K562 (cell line): ENCODE measurements at regions not wholly inside any gene's neighbourhood (a gene's known extent, or its start where the extent isn't known, plus 50 kb on each side); places are given as distances from the start of the nearest gene placed in this dataset.

Source experiments
- ATAC-seq: fragments of 200-7000 bp; cut with Tn5 transposase; 3 replicates; pipeline ENCODE4 v1.9.1; 2020; ENCODE audit warnings: moderate library complexity
- BruUV-seq: library from RNA; stranded (reverse); fragments of 400-500 nt; replicated peaks from 2 replicates; lab custom pipeline; 2021; lab: Mats Ljungman, UMichigan
- CTCF ChIA-PET: fragments of 300-600 bp; formaldehyde crosslinking; extraction: SDS; loops from one replicate; lab custom pipeline; 2021; ENCODE audit warnings: low intra/inter-chr PET ratio; lab: Yijun Ruan, JAX
- POLR2A ChIA-PET: fragments of 300-600, 350-650 bp; sonication (Branson Sonifier 250); formaldehyde crosslinking; extraction: SDS; loops from one replicate; lab custom pipeline; 2021; ENCODE audit warnings: antibody characterized with exemption, inconsistent platforms; lab: Yijun Ruan, JAX
- DNase-seq, 4 experiments: peaks; one replicate each; pipeline versions ENCODE4 v3.0.0 to v3.0.0-alpha.2; 2011 to 2018; ENCODE audit warnings: low spot score in 3 of 4, mixed read lengths in 3 of 4; ENCODE audit errors: extremely low read depth in 1 of 4
- FAIRE-seq: peaks from 2 replicates; lab custom pipeline; 2011; peaks lifted over from hg19 to GRCh38; lab: Jason Lieb, UNC
- H2AFZ ChIP-seq: 2 replicates; pipeline ENCODE4 v1.6.0; 2011; ENCODE audit warnings: low read depth, low read length, control low read depth, inconsistent platforms
- H3K27ac ChIP-seq: fragments of 200-600 bp; 3 replicates; pipeline ENCODE4 v1.8.0; 2011; ENCODE audit warnings: low read depth, mild to moderate bottlenecking, control low read depth, inconsistent platforms, low read length, moderate library complexity, mixed read lengths; ENCODE audit errors: extremely low read depth
- H3K27me3 ChIP-seq, 2 experiments: fragments of 300-600 bp in 1 of 2; 2 replicates in 1 of 2; 3 replicates in 1 of 2; pipeline versions ENCODE4 v1.6.0 to v1.8.0; 2011; ENCODE audit warnings: inconsistent platforms in 2 of 2, low read length in 2 of 2, mild to moderate bottlenecking in 1 of 2, mixed read lengths in 1 of 2, moderate library complexity in 1 of 2; ENCODE audit not compliant: control insufficient read depth in 2 of 2, insufficient read depth in 2 of 2
- H3K36me3 ChIP-seq: fragments of 300-600 bp; 3 replicates; pipeline ENCODE4 v1.8.0; 2011; ENCODE audit warnings: mild to moderate bottlenecking, low read length, inconsistent platforms; ENCODE audit not compliant: control insufficient read depth, insufficient read depth
- H3K4me1 ChIP-seq, 2 experiments: fragments of 200-600 bp in 1 of 2; replicated peaks in 1 of 2; 2 replicates in 1 of 2; 3 replicates in 1 of 2; pipeline versions ENCODE4 v1.5.1 to v1.8.0; 2011; ENCODE audit warnings: inconsistent platforms in 2 of 2, low read length in 2 of 2, mild to moderate bottlenecking in 1 of 2, mixed read lengths in 1 of 2, moderate library complexity in 1 of 2; ENCODE audit not compliant: control insufficient read depth in 2 of 2, insufficient read depth in 2 of 2
- H3K4me2 ChIP-seq: 2 replicates; pipeline ENCODE4 v1.6.1; 2011; ENCODE audit warnings: low read length, control low read depth, inconsistent platforms, mixed read lengths; ENCODE audit not compliant: insufficient read depth
- H3K4me3 ChIP-seq: fragments of 200-600 bp; sonication (generic), shearing (Covaris generic); 2 replicates; pipeline ENCODE4 v1.5.1; 2016; ENCODE audit warnings: control low read depth, inconsistent platforms
- H3K79me2 ChIP-seq: fragments of 200-600 bp; 3 replicates; pipeline ENCODE4 v1.8.0; 2011; ENCODE audit warnings: low read length, inconsistent platforms; ENCODE audit not compliant: control insufficient read depth, insufficient read depth
- H3K9ac ChIP-seq, 2 experiments: 2 replicates each; pipeline versions ENCODE4 v1.6.0 to v1.6.1; 2011; ENCODE audit warnings: low read depth in 2 of 2, low read length in 2 of 2, control low read depth in 1 of 2, inconsistent platforms in 1 of 2, mild to moderate bottlenecking in 1 of 2, mixed read lengths in 1 of 2; ENCODE audit not compliant: insufficient read depth in 1 of 2
- H3K9me1 ChIP-seq: one replicate; pipeline ENCODE4 v1.6.0; 2011; ENCODE audit warnings: inconsistent platforms, mild to moderate bottlenecking, low read length, moderate library complexity; ENCODE audit not compliant: control insufficient read depth, insufficient read depth
- H3K9me3 ChIP-seq: replicated peaks from 2 replicates; pipeline ENCODE4 v1.5.1; 2011; ENCODE audit warnings: low read depth, low read length, inconsistent platforms; ENCODE audit not compliant: control insufficient read depth, insufficient read depth
- H4K20me1 ChIP-seq: replicated peaks from 2 replicates; pipeline ENCODE4 v1.6.1; 2011; ENCODE audit warnings: low read length, inconsistent platforms, mixed read lengths; ENCODE audit not compliant: control insufficient read depth, insufficient read depth
- BCL6 ChIP-seq: fragments of 250-450 bp; sonication (Bioruptor Pico); IDR thresholded peaks from 2 replicates; pipeline ENCODE4 v1.4.0; 2020
- E2F3 ChIP-seq: fragments of 250-450 bp; sonication (Bioruptor Pico); IDR thresholded peaks from 2 replicates; pipeline ENCODE4 v1.4.0; 2020; ENCODE audit warnings: mild to moderate bottlenecking
- EP300 ChIP-seq: IDR thresholded peaks from 2 replicates; pipeline ENCODE4 v1.6.1; 2012; ENCODE audit warnings: low read length, improper control_type of control experiment
- ERF ChIP-seq: fragments of 450-650 bp; formaldehyde crosslinking; IDR thresholded peaks from 2 replicates; pipeline ENCODE4 v1.4.0; 2020; ENCODE audit warnings: mild to moderate bottlenecking, mixed read lengths
- FOXK2 ChIP-seq, 2 experiments: fragments of 450-650 bp; IDR thresholded peaks in 1 of 2; conservative IDR thresholded peaks in 1 of 2; 2 replicates each; pipeline ENCODE4 v1.6.1; 2016; ENCODE audit warnings: low read depth in 2 of 2, mild to moderate bottlenecking in 1 of 2
- HOXB6 ChIP-seq: fragments of 250-450 bp; sonication (Bioruptor Pico); IDR thresholded peaks from 2 replicates; pipeline ENCODE4 v1.5.1; 2022; ENCODE audit warnings: mild to moderate bottlenecking, borderline replicate concordance
- L3MBTL2 ChIP-seq: fragments of 450-650 bp; IDR thresholded peaks from 2 replicates; pipeline ENCODE4 v1.6.1; 2016; ENCODE audit warnings: mild to moderate bottlenecking, moderate library complexity
- MCM7 ChIP-seq, 2 experiments: fragments of 450-650 bp; IDR thresholded peaks; 2 replicates each; pipeline ENCODE4 v1.6.1; 2016 to 2018
- PHF20 ChIP-seq: fragments of 450-650 bp; IDR thresholded peaks from 2 replicates; pipeline ENCODE4 v1.6.1; 2018; ENCODE audit not compliant: partially characterized antibody
- RB1 ChIP-seq: fragments of 450-650 bp; IDR thresholded peaks from 2 replicates; pipeline ENCODE4 v1.6.1; 2017; ENCODE audit warnings: low read depth, mild to moderate bottlenecking
- RCOR1 ChIP-seq, 2 experiments: IDR thresholded peaks; 2 replicates each; pipeline ENCODE4 v1.6.1; 2012; ENCODE audit warnings: low read depth in 2 of 2, low read length in 2 of 2, borderline replicate concordance in 1 of 2, improper control_type of control experiment in 1 of 2
- TOE1 ChIP-seq, 2 experiments: fragments of 450-650 bp in 1 of 2; sonication (generic) in 1 of 2; formaldehyde crosslinking in 1 of 2; IDR thresholded peaks; 2 replicates each; pipeline versions ENCODE4 v1.7.1 to v1.8.0; 2016 to 2022; ENCODE audit warnings: borderline replicate concordance in 2 of 2, mild to moderate bottlenecking in 2 of 2, antibody characterized with exemption in 1 of 2, inconsistent platforms in 1 of 2, low read depth in 1 of 2, missing genetic modification reagents in 1 of 2, moderate library complexity in 1 of 2
- ZNF184 ChIP-seq: sonication (generic); formaldehyde crosslinking; IDR thresholded peaks from 2 replicates; pipeline ENCODE4 v1.5.0; 2020; ENCODE audit warnings: missing genetic modification reagents
- ZNF224 ChIP-seq: sonication (generic); formaldehyde crosslinking; IDR thresholded peaks from 2 replicates; pipeline ENCODE4 v1.8.0; 2022; ENCODE audit warnings: mild to moderate bottlenecking, missing genetic modification reagents
- ZNF324 ChIP-seq: fragments of 250-450 bp; sonication (Bioruptor Pico); IDR thresholded peaks from 2 replicates; pipeline ENCODE4 v1.4.0; 2020; ENCODE audit warnings: mild to moderate bottlenecking
- ZNF695 ChIP-seq: fragments of 450-650 bp; formaldehyde crosslinking; IDR thresholded peaks from 2 replicates; pipeline ENCODE4 v1.4.0; 2020; ENCODE audit warnings: mild to moderate bottlenecking, moderate library complexity
- WGBS: fragments of 100-300 bp; shearing (Covaris generic); methylation state at CpG from one replicate; pipeline ENCODE4 v1.1.6; 2016; ENCODE audit warnings: low coverage, mixed read lengths; ENCODE audit not compliant: insufficient coverage; ENCODE audit errors: missing lambda C conversion rate; 5-methylcytosine and 5-hydroxymethylcytosine counted together
- in situ Hi-C: fragments of 300-500 bp; cut with MboI; formaldehyde crosslinking; loops from 4 replicates; pipeline ENCODE4 v1.15.0; 2018; ENCODE audit warnings: inconsistent platforms, mixed read lengths
- intact Hi-C: fragments of 100-400 bp; cut with micrococcal nuclease; formaldehyde crosslinking; loops from 2 replicates; pipeline ENCODE4 v1.14.2; 2022
- TF ChIP-seq, protein P1 (sequence below): fragments of 250-450 bp; sonication (Bioruptor Pico); IDR thresholded peaks from 2 replicates; pipeline ENCODE4 v1.5.0; 2020; ENCODE audit warnings: mild to moderate bottlenecking, borderline replicate concordance
- TF ChIP-seq, protein P2 (sequence below): sonication (generic); formaldehyde crosslinking; IDR thresholded peaks from 2 replicates; pipeline ENCODE4 v1.8.0; 2022; ENCODE audit warnings: missing genetic modification reagents, mild to moderate bottlenecking, borderline replicate concordance

DNA sequence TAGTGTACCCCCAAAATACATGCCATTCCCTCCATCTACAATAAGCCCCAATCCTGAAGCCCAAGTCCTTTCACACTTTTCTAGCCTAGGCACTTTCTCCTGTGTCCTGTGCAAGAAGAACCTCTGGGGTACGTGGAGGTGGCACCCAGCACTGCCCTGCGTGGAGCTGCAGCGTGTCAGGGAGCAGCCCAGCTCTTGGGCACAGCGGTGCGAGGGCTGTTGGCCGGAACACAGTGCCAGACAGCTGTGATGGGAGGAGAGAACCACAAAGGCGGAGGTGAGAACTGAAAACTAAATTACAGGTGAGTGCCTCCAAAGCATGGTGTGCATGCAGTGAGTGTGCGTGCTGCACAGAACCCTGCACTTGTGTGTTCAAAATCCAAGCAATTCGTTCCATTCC is 621.3 kb upstream of the ADARB2 start (continued):
- TF ChIP-seq E2F3 (CRISPR knock-in tag) = no peak
- no peak for TF ChIP-seq L3MBTL2
- TF ChIP-seq RCOR1 (IDR thresholded peaks at IDR 0.05; ENCODE audit: borderline replicate concordance in 1 of 2, low read depth in 2 of 2, low read length in 2 of 2) = no peak
- TF ChIP-seq MCM7 (IDR thresholded peaks at IDR 0.05) = no peak

DNA sequence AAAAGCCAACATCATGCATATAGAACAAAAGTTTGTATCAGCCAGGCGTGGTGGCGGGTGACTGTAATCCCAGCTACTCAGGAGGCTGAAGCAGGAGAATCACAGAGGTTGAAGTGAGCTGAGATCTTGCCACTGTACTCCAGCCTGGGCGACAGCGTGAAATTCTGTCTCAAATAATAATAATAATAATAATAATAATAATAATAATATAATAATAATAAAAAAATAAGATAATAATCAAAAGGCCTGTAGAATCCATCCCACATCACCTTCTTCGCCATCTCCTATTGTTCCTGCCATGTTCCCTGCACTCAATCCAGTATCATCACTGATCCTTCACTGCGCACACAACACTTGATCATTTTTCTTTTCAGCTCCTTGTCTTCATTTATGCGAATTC is 619.3 kb upstream of the ADARB2 start:
- no peaks in the 10 kb centered on the region for H3K9me1 ChIP-seq
- no peaks in the 10 kb centered on the region for H3K79me2 ChIP-seq
- no peak overlapping the region for H3K4me2 ChIP-seq
- in situ Hi-C loops (no loop called here), intact Hi-C loops (no loop called here)
- no peak for DNase-seq
- no peak for FAIRE-seq
- no TSS peak for BruUV-seq
- no peak overlapping the region for H3K4me3 ChIP-seq
- H3K9me3 ChIP-seq = no peaks in the 10 kb centered on the region
- no peaks in the 10 kb centered on the region for H3K36me3 ChIP-seq
- WGBS = 4% methylated on average over 7 of the region's 7 CpGs
- ChIA-PET POLR2A (interaction anchor here (0.9 kb wide), 1 partner anchor 10 kb away, joined by 3 read pairs; no protein-coding TSS in a partner anchor), CTCF (no interaction called here)
- H3K27ac ChIP-seq = no peak overlapping the region
- H3K27me3 ChIP-seq = peaks cover 0 to under 1% of the 10 kb centered on the region in 2 experiments; a peak in 1 of 5 replicates
- ATAC-seq = no peak
- H2AFZ ChIP-seq = no peak overlapping the region
- H3K9ac ChIP-seq = no peak overlapping the region
- H4K20me1 ChIP-seq = no peaks in the 10 kb centered on the region
- H3K4me1 ChIP-seq = no peaks in the 10 kb centered on the region
- TF ChIP-seq EP300 = no peak
- TF ChIP-seq ZNF224 (CRISPR knock-in tag) = no peak
- TF ChIP-seq TOE1 (IDR thresholded peaks at IDR 0.05; ENCODE audit: borderline replicate concordance) = no peak
- no peak for TF ChIP-seq TOE1 (CRISPR knock-in tag; IDR thresholded peaks at IDR 0.05; ENCODE audit: borderline replicate concordance, low read depth)
- no peak for TF ChIP-seq FOXK2 (conservative IDR thresholded peaks at IDR 0.05 in 1 of 2, IDR thresholded peaks at IDR 0.05 in 1 of 2; ENCODE audit: low read depth in 2 of 2)
- TF ChIP-seq ERF = no peak
- TF ChIP-seq, protein P1, sequence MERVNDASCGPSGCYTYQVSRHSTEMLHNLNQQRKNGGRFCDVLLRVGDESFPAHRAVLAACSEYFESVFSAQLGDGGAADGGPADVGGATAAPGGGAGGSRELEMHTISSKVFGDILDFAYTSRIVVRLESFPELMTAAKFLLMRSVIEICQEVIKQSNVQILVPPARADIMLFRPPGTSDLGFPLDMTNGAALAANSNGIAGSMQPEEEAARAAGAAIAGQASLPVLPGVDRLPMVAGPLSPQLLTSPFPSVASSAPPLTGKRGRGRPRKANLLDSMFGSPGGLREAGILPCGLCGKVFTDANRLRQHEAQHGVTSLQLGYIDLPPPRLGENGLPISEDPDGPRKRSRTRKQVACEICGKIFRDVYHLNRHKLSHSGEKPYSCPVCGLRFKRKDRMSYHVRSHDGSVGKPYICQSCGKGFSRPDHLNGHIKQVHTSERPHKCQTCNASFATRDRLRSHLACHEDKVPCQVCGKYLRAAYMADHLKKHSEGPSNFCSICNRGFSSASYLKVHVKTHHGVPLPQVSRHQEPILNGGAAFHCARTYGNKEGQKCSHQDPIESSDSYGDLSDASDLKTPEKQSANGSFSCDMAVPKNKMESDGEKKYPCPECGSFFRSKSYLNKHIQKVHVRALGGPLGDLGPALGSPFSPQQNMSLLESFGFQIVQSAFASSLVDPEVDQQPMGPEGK = no peak
- TF ChIP-seq, protein P2, sequence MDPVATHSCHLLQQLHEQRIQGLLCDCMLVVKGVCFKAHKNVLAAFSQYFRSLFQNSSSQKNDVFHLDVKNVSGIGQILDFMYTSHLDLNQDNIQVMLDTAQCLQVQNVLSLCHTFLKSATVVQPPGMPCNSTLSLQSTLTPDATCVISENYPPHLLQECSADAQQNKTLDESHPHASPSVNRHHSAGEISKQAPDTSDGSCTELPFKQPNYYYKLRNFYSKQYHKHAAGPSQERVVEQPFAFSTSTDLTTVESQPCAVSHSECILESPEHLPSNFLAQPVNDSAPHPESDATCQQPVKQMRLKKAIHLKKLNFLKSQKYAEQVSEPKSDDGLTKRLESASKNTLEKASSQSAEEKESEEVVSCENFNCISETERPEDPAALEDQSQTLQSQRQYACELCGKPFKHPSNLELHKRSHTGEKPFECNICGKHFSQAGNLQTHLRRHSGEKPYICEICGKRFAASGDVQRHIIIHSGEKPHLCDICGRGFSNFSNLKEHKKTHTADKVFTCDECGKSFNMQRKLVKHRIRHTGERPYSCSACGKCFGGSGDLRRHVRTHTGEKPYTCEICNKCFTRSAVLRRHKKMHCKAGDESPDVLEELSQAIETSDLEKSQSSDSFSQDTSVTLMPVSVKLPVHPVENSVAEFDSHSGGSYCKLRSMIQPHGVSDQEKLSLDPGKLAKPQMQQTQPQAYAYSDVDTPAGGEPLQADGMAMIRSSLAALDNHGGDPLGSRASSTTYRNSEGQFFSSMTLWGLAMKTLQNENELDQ (CRISPR knock-in tag) = no peak
- TF ChIP-seq RB1 = no peak
- no peak for TF ChIP-seq ZNF695 (CRISPR knock-in tag)
- no peak for TF ChIP-seq PHF20
- TF ChIP-seq HOXB6 (CRISPR knock-in tag) = no peak
- no peak for TF ChIP-seq BCL6
- TF ChIP-seq ZNF324 (CRISPR knock-in tag) = no peak
- no peak for TF ChIP-seq ZNF184 (CRISPR knock-in tag)
